Esophagus muscularis mucosa (tissue), 4 donors: ENCODE measurements at regions not wholly inside any gene's neighbourhood (a gene's known extent, or its start where the extent isn't known, plus 50 kb on each side); places are given as distances from the start of the nearest gene placed in this dataset.

Experiments
- DNase-seq: peaks from one replicate; pipeline ENCODE4 v3.0.0-alpha.2; 2017; ENCODE audit errors: extremely low spot score
- H3K27ac ChIP-seq, 4 donors: fragments of 200-600 bp; sonication (generic); replicated peaks in 1 of 4; 1 replicate in 3 of 4; 2 replicates in 1 of 4; pipeline ENCODE4 v1.5.1; 2016 to 2019; ENCODE audit warnings: mild to moderate bottlenecking in 1 of 4
- H3K27me3 ChIP-seq, 4 donors: fragments of 200-600 bp; sonication (generic); one replicate each; pipeline versions ENCODE4 v1.5.1 to v1.6.0; 2016 to 2019
- H3K36me3 ChIP-seq, 4 donors: fragments of 200-600 bp; sonication (generic); one replicate each; pipeline ENCODE4 v1.5.1; 2016 to 2019
- H3K4me1 ChIP-seq, 4 donors: fragments of 200-600 bp; sonication (generic); one replicate each; pipeline ENCODE4 v1.5.1; 2016 to 2019
- H3K4me3 ChIP-seq, 4 donors: fragments of 200-600 bp; sonication (generic); 1 replicate in 2 of 4; 2 replicates in 2 of 4; pipeline ENCODE4 v1.5.1; 2016 to 2019; ENCODE audit warnings: mild to moderate bottlenecking in 4 of 4, moderate library complexity in 1 of 4
- H3K9me3 ChIP-seq, 4 donors: fragments of 200-600 bp; sonication (generic); 1 replicate in 3 of 4; 2 replicates in 1 of 4; pipeline ENCODE4 v1.5.1; 2016 to 2019
- EP300 ChIP-seq: sonication (generic); formaldehyde crosslinking; IDR thresholded peaks from one replicate; pipeline ENCODE4 v1.6.1; 2017; ENCODE audit warnings: antibody characterized with exemption
- POLR2A ChIP-seq: fragments of 450-650 bp; IDR thresholded peaks from one replicate; pipeline ENCODE4 v1.6.1; 2017; ENCODE audit warnings: antibody characterized with exemption, moderate library complexity, mild to moderate bottlenecking, low read depth
- POLR2AphosphoS5 ChIP-seq, 2 donors: sonication (generic); formaldehyde crosslinking; IDR thresholded peaks; one replicate each; pipeline ENCODE4 v1.6.1; 2017; ENCODE audit warnings: antibody characterized with exemption in 2 of 2
- WGBS: methylation state at CpG from one replicate; pipeline ENCODE4 v1.1.5; 2018; 5-methylcytosine and 5-hydroxymethylcytosine counted together
- intact Hi-C: fragments of 100-400 bp; cut with DNase I; formaldehyde crosslinking; loops from one replicate; pipeline ENCODE4 v1.15.1; 2023
- TF ChIP-seq, protein P1 (sequence below), 3 experiments: fragments of 200-600 bp in 2 of 3; fragments of 450-650 bp in 1 of 3; sonication (generic) in 2 of 3; IDR thresholded peaks; one replicate each; pipeline ENCODE4 v1.5.1; 2017 to 2019; ENCODE audit warnings: antibody characterized with exemption in 3 of 3, mild to moderate bottlenecking in 2 of 3, moderate library complexity in 1 of 3

DNA sequence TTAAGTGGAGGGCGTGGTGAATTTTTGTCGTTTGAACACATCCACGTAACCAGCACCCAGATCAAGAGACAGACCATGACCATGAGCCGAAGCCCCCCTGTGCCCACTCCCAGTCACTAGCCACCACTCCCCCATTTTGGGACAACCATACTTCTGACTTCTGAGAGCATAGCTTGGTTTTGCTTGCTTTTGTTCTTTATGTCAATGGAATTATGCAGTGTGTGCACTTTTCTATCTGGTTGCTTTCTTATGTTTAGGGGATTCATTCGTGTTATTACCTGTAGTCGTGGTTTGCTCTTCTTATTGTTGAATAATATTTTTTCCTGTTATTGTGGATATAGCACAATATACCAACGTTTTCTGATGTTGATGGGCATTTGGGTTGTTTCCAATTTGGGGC, 141.7 kb downstream of the GLI2 start:
- Histone ChIP-seq H3K9me3 (no peaks in the 10 kb centered on the region), H3K27ac (no peak overlapping the region), H3K4me3 (no peak overlapping the region), H3K36me3 (no peaks in the 10 kb centered on the region), H3K27me3 (no peaks in the 10 kb centered on the region), H3K4me1 (peaks cover 5 to 43% (median 21%) of the 10 kb centered on the region in 4 donors)
- intact Hi-C loops, result no loop called here
- whole genome bisulfite sequencing, result 85% methylated on average over 7 of the region's 7 CpGs
- TF ChIP-seq EP300, result no peak
- no peak for TF ChIP-seq POLR2A
- TF ChIP-seq, protein P1, sequence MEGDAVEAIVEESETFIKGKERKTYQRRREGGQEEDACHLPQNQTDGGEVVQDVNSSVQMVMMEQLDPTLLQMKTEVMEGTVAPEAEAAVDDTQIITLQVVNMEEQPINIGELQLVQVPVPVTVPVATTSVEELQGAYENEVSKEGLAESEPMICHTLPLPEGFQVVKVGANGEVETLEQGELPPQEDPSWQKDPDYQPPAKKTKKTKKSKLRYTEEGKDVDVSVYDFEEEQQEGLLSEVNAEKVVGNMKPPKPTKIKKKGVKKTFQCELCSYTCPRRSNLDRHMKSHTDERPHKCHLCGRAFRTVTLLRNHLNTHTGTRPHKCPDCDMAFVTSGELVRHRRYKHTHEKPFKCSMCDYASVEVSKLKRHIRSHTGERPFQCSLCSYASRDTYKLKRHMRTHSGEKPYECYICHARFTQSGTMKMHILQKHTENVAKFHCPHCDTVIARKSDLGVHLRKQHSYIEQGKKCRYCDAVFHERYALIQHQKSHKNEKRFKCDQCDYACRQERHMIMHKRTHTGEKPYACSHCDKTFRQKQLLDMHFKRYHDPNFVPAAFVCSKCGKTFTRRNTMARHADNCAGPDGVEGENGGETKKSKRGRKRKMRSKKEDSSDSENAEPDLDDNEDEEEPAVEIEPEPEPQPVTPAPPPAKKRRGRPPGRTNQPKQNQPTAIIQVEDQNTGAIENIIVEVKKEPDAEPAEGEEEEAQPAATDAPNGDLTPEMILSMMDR (IDR thresholded peaks at IDR 0.05), result no peak
- TF ChIP-seq POLR2AphosphoS5 (IDR thresholded peaks at IDR 0.05), result no peak
- DNase-seq, result no peak

GRCh38 chr2:120878970-120879369, 143.3 kb downstream of the GLI2 start:
- TF ChIP-seq POLR2A (no peak), POLR2AphosphoS5 (IDR thresholded peaks at IDR 0.05) (no peak), EP300 (no peak)
- TF ChIP-seq, protein P1 (IDR thresholded peaks at IDR 0.05), result no peak
- intact Hi-C loops, result no loop called here
- Histone ChIP-seq H3K9me3 (no peaks in the 10 kb centered on the region), H3K36me3 (no peaks in the 10 kb centered on the region), H3K4me1 (peaks cover 5 to 42% (median 26%) of the 10 kb centered on the region in 4 donors), H3K4me3 (no peak overlapping the region), H3K27ac (no peak overlapping the region), H3K27me3 (no peaks in the 10 kb centered on the region)
- DNase-seq, result no peak
- WGBS, result 95% methylated on average over 7 of the region's 7 CpGs

GRCh38 chr2:120879431-120880295, 144.0 kb downstream of the GLI2 start:
- Histone ChIP-seq H3K27ac (no peak overlapping the region), H3K9me3 (no peaks in the 10 kb centered on the region), H3K27me3 (no peaks in the 10 kb centered on the region), H3K36me3 (no peaks in the 10 kb centered on the region), H3K4me3 (no peak overlapping the region), H3K4me1 (peaks cover 5 to 38% (median 25%) of the 10 kb centered on the region in 4 donors)
- WGBS, result 71% methylated on average over 23 of the region's 24 CpGs
- intact Hi-C loops, result no loop called here
- TF ChIP-seq, protein P1 (IDR thresholded peaks at IDR 0.05), result no peak
- TF ChIP-seq POLR2A, result no peak
- no peak for DNase-seq

DNA sequence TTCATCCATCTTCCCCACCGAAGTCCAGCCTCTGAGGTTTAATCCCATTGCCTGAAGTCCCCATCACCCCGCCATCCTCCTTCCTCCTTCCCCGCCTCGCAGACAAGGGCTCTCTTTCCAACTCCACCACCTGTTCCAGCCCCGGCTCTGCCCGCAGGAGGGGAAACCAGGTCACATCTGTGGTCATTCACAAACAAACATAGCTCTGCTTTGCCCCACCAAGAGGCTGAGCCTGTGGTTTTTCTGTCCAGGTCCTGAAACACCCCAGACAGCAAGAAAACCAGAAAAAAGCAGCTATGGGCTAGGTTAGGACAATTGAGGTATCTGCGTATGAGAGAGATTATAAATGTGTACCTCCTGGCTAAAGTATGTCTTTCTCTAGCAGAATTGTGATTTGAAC, 144.7 kb downstream of the GLI2 start:
- Histone ChIP-seq H3K27me3 (no peaks in the 10 kb centered on the region), H3K4me3 (no peak overlapping the region), H3K4me1 (peaks cover 5 to 38% (median 18%) of the 10 kb centered on the region in 4 donors), H3K9me3 (no peaks in the 10 kb centered on the region), H3K36me3 (no peaks in the 10 kb centered on the region), H3K27ac (no peak overlapping the region)
- TF ChIP-seq, protein P1 (IDR thresholded peaks at IDR 0.05), result no peak
- TF ChIP-seq POLR2AphosphoS5 (IDR thresholded peaks at IDR 0.05) (no peak), EP300 (no peak), POLR2A (no peak)
- intact Hi-C loops, result no loop called here
- 85% methylated on average over 7 of the region's 7 CpGs for WGBS
- no peak for DNase-seq
